ENCODE measurements at regions not wholly inside any gene's neighbourhood (a gene's known extent, or its start where the extent isn't known, plus 50 kb on each side); places are given as distances from the start of the nearest gene placed in this dataset.

DNA sequence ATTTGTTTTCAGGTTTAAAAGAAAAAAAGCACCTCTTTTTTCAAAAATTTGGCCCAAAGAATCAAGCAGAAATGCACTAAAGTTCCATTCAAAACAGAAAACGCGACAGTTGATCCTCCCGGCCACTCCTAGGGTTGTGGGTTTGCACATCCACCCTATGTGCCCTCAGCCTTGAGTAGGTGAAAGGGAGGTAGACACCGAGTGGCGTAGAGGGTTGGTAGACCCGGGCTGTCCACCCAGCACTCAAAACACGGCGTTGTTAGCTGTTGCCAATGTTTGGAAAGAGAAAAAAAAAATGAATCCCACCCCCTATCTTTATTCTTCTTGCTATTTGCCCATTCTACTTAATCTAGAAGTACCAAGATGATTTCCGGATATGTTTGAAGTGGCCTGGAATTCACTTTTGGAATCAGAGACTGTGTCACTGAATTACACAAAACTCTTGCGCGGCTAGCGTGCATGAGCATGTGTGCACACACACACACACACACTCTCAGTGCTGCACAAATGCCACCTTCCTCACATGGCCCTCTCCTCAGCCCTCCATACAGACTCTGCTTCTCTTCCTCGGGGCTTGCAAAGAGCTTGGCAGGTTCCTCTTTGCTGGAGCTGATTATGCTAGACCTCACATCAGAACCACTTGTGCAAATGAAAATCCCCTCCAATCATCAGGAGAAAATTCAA, 110.2 kb upstream of the HAND1 start:
- DNase-seq (ENCODE audit: low spot score): no peak

DNA sequence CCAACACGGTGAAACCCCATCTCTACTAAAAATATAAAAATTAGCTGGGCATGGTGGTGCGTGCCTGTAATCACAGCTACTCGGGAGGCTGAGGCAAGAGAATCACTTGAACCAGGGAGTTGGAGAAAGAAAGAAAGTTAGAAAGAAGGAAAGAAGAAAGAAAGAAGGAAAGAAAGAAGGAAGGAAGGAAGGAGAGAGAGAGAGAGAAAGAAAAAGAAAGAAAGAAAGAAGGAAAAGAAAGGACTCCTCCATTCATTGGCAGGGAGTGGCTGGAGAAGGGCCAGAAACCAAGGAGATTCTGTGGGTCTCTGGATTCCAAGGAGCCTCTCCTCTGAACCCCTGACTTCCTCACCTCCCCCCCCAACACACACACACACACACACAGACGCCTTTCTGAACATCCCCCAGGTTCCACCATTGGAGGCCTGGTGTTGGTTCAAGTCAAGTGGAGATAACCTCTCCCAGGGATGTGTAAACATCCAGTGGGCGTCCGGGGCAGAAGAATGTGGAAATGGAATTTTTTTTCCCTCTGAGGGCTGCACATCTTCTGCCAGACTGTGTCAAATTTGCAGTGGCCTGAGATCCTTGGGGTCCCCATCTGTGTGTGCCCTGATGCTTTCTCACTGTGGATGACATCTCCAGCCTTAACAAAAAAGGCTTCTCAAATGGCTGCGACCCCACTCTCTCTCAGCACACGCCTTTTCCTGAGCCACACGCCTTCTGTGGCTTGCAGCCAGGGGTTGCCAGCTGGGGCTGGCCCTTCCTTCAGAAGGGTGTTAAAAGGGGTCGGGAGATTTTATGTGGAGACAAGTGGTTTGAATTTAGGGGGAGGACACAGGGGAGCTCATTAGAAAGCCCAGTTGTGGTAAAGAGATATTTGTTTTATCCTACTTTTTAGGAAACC, 109.3 kb upstream of the HAND1 start:
- DNase-seq (ENCODE audit: low spot score): no peak

DNA sequence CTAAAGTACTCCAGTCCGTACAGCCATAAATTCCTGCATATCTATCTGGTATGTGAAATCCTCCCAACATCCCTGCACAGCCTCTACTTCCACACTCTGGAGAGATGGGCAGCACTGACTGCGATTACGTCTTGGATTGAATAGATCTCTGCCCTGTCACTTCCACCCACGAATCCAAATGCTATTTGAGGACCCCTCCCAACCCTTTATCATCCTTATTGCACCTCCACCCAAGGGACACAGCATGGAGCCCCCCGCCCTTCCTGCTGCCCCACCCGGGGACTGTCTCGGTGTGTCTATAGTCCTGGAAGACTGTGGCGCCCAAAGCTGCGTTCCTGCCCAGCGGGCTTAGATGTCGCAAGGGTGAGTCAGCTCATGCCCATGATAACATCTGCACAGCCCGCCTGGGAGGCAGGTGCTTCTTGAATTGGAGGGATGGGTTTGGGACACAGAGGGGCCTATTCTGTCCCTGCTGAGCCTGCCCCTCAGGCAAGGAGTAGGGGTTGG, 105.7 kb upstream of the HAND1 start:
- no peak for DNase-seq (ENCODE audit: low spot score)

DNA sequence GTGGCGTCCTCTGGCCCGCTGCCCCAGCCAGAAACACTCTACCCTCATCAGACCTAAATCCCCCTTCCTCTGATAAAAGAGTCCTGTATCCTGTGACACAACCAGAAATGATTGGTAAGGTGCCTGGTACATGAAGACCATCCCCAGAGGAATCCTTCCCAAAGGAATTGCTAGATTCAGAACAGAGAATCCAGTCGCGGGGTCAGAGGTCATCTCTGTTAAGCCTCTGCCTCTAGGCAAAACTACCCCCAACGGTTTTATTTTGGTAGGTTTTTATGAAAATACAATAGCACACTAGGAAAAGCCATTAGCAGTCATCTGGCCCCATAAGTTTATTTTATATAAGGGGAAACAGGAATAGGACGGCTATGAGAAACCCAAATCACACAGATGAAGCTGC, 102.4 kb upstream of the HAND1 start:
- no peak for DNase-seq (ENCODE audit: low spot score)

DNA sequence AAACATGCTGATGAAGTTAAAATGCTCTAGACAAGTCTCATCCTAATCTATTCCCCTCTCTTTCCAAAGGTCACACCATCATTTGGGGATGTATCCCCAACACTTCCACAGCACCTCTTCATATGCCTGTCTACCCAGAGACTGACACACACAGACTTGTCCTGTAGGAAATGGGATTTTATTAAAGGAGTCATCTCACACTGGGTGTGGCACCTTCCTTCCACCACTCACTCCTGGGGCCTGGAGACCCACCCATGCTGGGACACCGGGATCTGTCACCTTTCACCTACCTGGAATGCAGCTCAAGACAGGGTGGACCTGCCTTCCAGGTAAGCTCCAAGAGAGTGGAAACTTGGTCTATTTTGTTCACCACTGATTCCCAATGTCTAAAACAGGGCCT, 99.4 kb upstream of the HAND1 start:
- no peak for DNase-seq (ENCODE audit: low spot score)

DNA sequence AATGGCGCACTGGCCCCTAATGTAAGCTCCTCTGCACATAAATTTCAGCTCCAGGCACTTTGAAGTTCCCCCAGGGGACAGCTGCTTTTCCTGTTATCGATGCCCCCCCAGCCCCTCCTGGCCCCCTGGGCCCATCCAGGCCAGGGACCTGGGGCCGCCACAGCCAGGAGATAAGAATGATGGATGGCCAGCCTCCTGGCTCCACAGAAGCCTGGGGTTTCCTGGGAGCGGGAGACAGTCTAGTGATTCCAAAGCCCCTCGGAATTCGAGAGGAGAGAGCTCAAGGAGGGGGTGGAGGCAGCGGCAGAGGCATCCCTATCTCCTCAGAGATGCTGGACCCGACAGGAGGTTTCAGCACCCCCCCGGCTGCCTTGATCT, 98.4 kb upstream of the HAND1 start:
- DNase-seq (ENCODE audit: low spot score): no peak

DNA sequence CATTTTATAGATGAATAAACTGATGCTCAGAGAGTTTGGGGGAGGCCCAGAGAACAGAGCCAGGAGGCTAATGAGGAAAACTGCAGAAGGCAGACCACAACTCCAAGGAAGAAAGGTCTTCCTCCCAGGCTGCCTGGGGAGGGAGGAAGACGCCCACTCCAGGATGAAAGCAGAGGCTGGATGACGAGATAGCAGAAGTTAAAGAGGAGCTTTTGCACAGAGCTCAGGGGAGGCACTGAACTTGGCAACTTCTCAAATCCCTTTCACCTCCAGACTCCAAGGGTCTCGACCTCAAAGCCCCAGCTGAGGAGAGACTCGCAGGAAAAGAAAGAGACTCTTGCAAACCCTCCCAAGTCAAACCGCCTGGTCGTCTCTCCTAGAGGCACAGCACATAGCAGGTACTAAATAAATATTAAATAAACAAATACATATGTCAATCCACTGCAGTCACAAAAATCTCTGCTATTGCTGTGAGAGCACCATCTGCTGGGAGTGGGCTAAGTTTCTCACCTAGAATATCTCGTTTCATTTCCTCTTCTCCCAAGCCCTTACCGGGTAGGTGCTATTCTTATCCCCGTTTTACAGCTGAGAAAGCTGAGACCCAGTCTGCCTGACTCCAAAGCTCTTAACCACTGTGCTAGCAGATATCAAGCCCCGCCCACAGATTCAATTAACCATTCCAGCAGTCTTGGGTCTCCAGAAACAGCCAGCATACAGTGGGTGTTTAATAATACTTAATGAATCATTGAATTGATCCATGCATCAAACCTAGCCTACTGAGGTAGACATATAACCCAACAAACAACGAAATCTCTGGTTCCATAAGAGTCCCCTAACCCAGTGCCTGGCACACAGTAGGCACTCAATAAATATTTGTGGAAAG, 97.8 kb upstream of the HAND1 start:
- DNase-seq (ENCODE audit: low spot score): no peak

DNA sequence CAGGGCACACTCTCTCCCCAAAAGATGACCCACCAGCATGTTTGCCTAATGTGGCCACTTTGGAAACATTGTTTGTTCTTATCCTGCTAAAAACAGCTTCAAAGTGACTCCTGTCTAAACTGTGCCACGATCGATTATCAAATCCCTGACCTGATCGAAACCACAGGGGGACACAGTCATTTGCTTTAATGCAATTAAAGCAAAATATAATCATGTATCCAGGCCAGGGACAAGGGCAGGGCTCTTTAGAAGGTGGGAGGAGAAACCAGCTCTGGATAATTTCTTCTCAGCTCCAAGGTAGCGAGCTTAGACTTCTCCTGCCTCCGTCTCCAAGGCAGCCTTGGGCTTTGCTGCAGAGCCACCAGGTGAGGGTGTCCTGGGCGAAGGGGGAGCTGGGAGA, 95.0 kb upstream of the HAND1 start:
- no peak for DNase-seq (ENCODE audit: low spot score)

DNA sequence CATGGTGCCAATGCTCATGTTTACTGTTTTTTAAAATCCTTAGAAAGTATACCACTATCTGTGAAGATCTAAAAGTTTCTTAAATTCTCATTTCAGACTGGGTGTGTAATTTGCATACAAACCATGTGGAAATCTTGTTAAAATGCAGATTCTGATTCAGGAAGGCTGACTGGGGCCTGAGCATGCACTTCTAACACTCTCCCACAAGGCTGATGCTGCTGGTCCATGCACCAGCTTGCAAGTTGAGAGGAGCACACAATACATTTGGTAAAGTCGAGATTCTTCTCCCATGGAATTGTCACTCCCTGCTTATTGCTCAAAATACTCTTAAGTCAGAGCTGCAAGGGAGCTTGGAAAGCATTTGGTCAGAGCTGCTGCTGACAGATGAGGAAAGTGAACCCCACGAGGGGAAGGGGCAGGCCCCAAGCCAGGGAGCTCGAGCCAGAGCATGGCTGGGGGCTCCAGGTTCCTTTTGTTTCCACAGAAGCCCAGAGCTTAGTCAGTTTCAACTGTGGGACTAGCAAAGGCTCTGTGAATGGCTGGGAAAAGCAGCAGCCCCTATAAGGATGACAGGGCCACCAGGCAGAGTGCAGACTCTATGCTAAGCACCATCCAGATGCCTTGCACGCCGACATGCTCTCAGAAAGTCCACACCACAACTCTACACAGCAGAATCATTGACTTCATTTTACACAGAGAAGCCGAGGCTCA, 93.5 kb upstream of the HAND1 start:
- no peak for DNase-seq (ENCODE audit: low spot score)

DNA sequence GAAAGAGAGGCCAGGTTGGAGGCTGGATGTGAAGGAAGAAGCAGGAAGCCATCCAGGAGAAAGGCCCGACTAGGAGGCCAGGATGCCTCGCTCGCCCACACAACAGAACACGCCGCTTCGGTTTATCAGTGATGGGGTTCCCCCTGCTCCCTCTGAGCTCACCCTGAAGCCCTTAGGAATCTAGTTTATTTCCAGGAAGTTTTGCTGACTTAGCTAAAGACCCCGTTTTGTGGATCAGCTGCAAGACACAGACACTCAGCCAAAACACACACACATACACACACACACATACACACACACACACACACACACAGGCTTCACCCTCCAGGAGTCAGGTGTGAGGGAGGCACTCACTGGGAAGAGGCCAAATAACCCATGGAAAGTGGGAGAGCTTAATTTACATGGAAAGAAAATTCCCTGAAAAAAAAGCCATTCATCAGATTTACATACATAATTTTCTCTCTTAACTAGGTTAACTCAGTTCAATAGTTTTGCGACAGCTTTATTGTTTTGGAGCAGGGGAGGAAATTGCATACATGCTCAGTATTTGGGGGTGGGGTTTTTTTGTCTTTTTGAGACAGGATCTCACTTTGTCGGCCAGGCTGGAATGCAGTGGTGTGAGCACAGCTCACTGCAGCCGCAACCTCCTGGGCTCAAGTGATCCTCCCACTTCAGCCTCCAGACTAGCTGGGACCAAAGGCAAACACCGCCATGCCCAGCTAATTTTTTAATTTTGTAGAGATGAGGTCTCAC, 92.7 kb upstream of the HAND1 start:
- DNase-seq (ENCODE audit: low spot score): no peak

DNA sequence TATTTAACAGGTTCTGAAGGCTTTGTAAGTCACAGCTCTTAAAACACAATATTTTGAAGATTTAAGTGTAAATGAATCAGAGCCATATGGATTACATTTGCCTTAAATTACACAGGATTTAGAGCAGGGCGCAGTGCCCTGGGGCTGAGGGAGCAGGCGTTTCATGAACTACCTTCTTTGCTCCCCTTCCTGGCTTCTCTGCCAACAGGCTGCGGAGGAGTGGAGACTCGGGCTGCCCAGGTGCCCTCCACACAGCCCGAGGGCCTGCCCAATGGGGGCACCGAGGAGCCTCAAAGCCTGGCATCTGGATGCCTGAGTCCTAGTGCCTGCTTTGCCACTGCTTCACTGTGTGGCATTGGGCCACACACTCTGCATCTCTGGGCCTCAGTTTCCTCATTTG, 90.6 kb upstream of the HAND1 start:
- DNase-seq (ENCODE audit: low spot score): no peak

DNA sequence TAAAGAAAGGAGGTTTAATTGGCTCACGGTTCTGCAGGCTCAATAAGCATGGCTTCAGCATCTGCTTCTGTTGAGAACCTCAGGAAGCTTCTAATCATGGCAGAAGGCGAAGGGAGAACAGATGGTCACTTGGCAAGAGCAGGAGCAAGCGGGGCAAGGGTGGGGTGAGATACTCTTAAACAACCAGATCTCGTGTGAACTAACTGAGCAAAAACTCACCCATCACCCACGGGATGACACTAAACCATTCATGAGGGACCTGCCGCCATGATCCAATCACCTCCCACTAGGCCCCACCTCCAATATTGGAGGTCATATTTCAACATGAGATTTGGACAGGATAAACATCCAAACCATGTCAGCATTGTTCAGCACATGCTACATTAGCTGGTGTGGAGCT, 89.1 kb upstream of the HAND1 start:
- no peak for DNase-seq (ENCODE audit: low spot score)

DNA sequence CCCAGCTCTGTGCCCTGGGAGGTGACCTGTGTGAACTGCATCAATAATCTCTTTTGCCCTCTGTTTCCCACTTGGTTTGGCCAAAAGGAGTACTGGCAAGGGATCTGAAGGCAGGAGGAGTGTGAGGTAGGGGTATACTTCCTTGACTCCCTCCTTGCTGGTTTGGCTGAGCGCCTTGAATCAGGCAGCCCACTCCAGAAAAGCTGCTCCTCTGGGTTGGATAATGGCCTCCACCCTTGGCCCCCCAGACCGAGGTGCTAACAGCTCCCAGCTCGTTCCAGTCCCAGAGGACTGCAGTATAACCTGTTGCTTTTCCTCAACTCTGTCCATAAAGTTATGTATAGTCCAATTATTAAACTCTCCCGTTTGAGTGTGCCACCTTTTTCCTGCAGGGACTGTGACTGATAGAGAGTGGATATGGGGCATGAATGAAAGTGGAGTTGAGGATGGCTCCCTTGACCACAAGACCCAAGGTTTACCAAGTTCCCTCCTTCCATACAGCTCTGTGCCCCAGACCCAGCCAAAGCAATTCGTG, 88.2 kb upstream of the HAND1 start:
- no peak for DNase-seq (ENCODE audit: low spot score)

DNA sequence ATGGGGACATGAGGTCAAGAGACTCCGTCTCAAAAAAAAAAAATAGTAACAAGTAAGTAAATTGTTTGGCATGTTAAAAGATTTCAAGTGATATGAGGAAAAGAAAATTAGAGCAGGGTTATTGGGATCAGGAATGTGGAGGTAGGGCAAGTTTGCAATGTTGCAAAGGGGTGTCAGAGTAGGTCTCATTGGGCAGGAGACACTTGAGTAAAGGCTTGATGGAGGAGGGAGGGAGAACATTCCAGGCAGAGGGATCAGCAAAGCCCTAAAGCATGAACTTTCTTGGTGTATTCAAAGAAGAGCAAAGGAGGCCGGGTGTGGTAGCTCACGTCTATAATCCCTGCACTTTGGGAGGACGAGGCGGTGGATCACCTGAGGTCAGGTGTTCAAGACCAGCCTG, 87.1 kb upstream of the HAND1 start:
- no peak for DNase-seq (ENCODE audit: low spot score)

DNA sequence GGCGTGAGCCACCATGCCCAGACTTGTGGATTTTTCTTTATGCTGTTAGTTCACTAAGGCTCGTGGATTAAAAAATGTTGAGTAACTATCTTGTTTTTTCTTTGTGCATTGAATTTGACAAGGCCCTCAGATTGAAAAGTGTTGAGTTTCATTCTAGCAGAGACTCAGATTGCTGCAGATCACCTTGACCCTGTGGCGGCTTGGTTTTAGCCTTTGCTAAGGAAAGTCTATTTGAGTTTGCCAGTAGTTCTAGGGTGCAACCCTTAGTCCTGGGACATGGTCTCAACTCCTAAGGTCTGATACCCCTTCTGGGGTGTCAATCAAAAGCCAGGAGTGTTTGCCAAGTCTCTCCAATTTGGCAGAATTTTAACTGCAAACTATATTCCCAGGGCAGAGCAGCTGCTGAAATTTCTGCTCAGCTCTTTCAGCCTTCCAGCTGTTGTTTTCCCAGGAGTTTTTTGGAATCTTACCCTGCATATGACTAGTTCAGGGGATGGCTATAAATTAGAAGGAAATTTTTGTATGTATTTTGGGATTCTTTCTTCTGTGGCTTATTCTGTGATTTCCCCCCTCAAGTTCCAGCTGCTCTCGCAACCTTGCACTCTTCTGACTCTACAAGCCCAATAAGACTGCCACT, 84.3 kb upstream of the HAND1 start:
- DNase-seq (ENCODE audit: low spot score): no peak

DNA sequence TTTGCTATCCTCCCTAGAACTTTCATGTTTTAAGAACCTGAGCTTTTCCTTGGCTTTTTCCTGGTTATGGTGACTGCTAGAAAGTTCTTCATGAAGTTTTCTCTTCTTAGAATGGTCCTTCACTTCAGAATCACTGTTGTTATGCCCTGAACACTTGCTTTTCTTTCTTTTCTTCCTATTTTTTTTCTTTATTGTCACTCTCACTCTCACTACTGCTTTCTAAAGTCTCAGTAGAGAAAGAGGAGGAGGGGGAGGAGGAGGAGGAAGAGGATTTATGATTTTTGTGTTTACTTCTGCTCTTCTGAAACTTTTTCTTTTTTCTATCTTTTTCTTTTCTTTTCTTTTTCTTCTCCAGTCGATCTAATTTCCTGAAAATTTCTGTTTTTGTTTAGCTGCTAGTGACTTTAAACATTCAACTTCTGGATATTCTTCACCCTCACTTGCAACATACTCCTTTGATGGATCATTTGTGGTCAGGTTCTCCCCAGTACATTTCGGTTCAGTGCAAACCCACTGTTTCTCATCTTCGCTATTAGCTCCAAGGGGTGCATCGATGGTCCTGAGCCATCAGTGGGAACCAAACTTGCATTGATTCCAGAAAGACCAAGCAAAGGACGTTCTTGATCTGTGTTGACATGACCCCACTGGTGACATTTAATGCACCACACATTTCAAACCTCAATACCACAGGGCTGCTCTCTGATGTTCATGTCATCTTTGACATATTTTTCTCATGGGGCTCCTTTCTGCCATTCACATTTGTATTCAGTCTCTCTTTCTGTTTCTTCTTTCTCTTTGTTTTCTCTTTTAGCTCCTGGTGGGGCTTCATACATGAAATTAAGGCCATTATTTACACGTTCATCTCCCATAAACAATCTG, 81.6 kb upstream of the HAND1 start:
- no peak for DNase-seq (ENCODE audit: low spot score)

DNA sequence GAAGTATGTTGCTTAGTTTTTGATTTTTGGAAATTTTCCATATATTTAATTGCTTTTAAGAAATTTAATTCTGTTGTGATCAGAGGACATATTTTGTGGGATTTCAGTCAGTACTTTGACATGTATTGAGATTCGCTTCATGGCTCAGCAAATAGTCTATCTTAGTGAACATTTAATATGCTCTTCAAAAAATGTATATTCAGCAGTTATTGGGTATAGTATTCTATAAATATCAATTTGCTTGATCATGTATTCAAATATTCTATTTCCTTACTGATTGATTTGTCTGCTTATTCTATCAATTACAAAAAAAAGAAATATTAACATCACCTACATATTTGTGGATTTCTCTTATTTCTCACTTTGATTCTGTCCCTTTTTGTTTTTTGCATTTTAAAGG, 79.5 kb upstream of the HAND1 start:
- no peak for DNase-seq (ENCODE audit: low spot score)

DNA sequence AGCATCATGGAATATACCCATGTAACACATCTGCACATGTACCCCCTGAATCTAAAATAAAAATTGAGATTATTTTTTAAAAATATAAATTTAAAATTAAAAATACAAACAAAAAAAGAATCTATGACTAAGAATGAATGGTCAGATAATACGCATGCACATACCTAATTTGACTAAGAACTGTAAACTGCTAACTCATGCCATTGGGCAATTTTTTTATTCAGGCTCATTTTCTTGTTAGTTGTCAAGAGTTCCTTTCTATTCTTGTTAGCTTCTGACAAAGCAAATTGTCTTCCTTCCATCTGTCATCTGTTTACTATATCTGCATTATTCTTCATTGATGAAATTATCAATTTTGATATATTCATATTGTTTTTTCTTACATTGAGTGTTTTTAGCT, 69.5 kb upstream of the HAND1 start:
- DNase-seq (ENCODE audit: low spot score): no peak

DNA sequence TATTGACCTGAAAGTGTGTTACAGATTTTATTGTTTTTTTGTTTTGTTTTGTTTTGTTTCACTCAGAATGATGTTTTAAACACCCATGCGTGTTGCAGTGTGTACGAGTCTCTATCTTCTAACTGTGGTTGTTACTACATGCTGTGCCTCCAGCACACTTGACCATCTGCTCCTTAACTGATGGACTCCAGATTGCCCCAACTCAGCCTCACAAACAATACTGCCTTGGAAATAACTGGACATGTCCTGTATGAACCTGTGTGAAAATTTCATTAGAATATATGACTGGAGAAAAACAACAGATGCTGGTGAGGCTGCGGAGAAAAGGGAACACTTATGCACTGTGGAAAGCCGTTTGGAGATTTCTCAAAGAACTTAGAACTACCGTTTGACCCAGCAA, 68.7 kb upstream of the HAND1 start:
- DNase-seq (ENCODE audit: low spot score): no peak
